HepG2 (cell line): ENCODE measurements at regions not wholly inside any gene's neighbourhood (a gene's known extent, or its start where the extent isn't known, plus 50 kb on each side); places are given as distances from the start of the nearest gene placed in this dataset.

Experiments
- ATAC-seq: fragments of 200-7000 bp; cut with Tn5 transposase; 3 replicates; pipeline ENCODE4 v1.9.1; 2020; ENCODE audit warnings: mild to moderate bottlenecking, moderate library complexity
- BruUV-seq: library from RNA; stranded (reverse); fragments of 400-500 nt; replicated peaks from 2 replicates; lab custom pipeline; 2021; lab: Mats Ljungman, UMichigan
- CTCF ChIA-PET: fragments of 300-600 bp; formaldehyde crosslinking; extraction: SDS; loops from one replicate; lab custom pipeline; 2021; ENCODE audit warnings: low total read pairs, inconsistent platforms, low intra/inter-chr PET ratio; lab: Yijun Ruan, JAX
- POLR2A ChIA-PET: fragments of 350-600 bp; sonication (Branson Sonifier 250); formaldehyde crosslinking; loops from one replicate; lab custom pipeline; 2020; ENCODE audit warnings: antibody characterized with exemption, inconsistent platforms; lab: Yijun Ruan, JAX
- DNase-seq: peaks from one replicate; pipeline ENCODE4 v3.0.0-alpha.2; 2015; ENCODE audit warnings: low spot score
- FAIRE-seq: peaks from 3 replicates; lab custom pipeline; 2011; peaks lifted over from hg19 to GRCh38; lab: Jason Lieb, UNC
- H2AFZ ChIP-seq: one replicate; pipeline ENCODE4 v1.6.1; 2011; ENCODE audit warnings: low read length, inconsistent platforms
- H3K27ac ChIP-seq: fragments of 300-600 bp; 3 replicates; pipeline ENCODE4 v1.8.0; 2011; ENCODE audit warnings: mixed run types, mild to moderate bottlenecking, mixed read lengths, low read length, inconsistent platforms; ENCODE audit not compliant: insufficient read depth; ENCODE audit errors: extremely low read length
- H3K27me3 ChIP-seq, 2 experiments: fragments of 200-600 bp in 1 of 2; 2 replicates in 1 of 2; 3 replicates in 1 of 2; pipeline versions ENCODE4 v1.6.0 to v1.8.0; 2011; ENCODE audit warnings: low read length in 2 of 2, mild to moderate bottlenecking in 2 of 2, moderate library complexity in 2 of 2, inconsistent platforms in 1 of 2; ENCODE audit not compliant: insufficient read depth in 2 of 2, control insufficient read depth in 1 of 2
- H3K36me3 ChIP-seq, 2 experiments: fragments of 200-600 bp in 1 of 2; replicated peaks in 1 of 2; 2 replicates in 1 of 2; 3 replicates in 1 of 2; pipeline versions ENCODE4 v1.5.1 to v1.8.0; 2011; ENCODE audit warnings: low read length in 2 of 2, inconsistent platforms in 1 of 2; ENCODE audit not compliant: insufficient read depth in 2 of 2, control insufficient read depth in 1 of 2
- H3K4me1 ChIP-seq: 2 replicates; pipeline ENCODE4 v1.5.1; 2012; ENCODE audit warnings: low read length, inconsistent platforms; ENCODE audit not compliant: insufficient read depth
- H3K4me2 ChIP-seq: 2 replicates; pipeline ENCODE4 v1.6.0; 2011; ENCODE audit warnings: low read depth, low read length, inconsistent platforms
- H3K4me3 ChIP-seq, 3 experiments: fragments of 200-600 bp in 1 of 3; sonication (generic), shearing (Covaris generic) in 1 of 3; replicated peaks in 1 of 3; 2 replicates each; pipeline ENCODE4 v1.5.1; 2011 to 2016; ENCODE audit warnings: low read length in 3 of 3, inconsistent platforms in 2 of 3, low read depth in 2 of 3, mild to moderate bottlenecking in 2 of 3, control low read depth in 1 of 3, mixed read lengths in 1 of 3; ENCODE audit not compliant: insufficient read depth in 1 of 3
- H3K79me2 ChIP-seq: one replicate; pipeline ENCODE4 v1.6.1; 2011; ENCODE audit warnings: low read length, inconsistent platforms; ENCODE audit not compliant: insufficient read depth
- H3K9ac ChIP-seq: 2 replicates; pipeline ENCODE4 v1.6.0; 2011; ENCODE audit warnings: mild to moderate bottlenecking, low read depth, low read length, inconsistent platforms; ENCODE audit not compliant: insufficient read depth
- H3K9me3 ChIP-seq: 2 replicates; pipeline ENCODE4 v1.5.1; 2012; ENCODE audit warnings: mild to moderate bottlenecking, low read length
- H4K20me1 ChIP-seq: 2 replicates; pipeline ENCODE4 v1.6.0; 2011; ENCODE audit warnings: inconsistent platforms, mild to moderate bottlenecking, low read length, moderate library complexity; ENCODE audit not compliant: insufficient read depth
- CBX2 ChIP-seq, 2 experiments: fragments of 200-600 bp in 1 of 2; sonication (generic); formaldehyde crosslinking in 1 of 2; IDR thresholded peaks; 2 replicates each; pipeline versions ENCODE4 v1.7.0 to v1.8.1; 2018 to 2022; ENCODE audit warnings: low read depth in 2 of 2, low read length in 1 of 2, mild to moderate bottlenecking in 1 of 2, missing genetic modification reagents in 1 of 2
- EED ChIP-seq: sonication (generic); formaldehyde crosslinking; IDR thresholded peaks from 2 replicates; pipeline ENCODE4 v1.5.0; 2020; ENCODE audit warnings: mild to moderate bottlenecking, missing genetic modification reagents
- ESRRA ChIP-seq: sonication (generic); formaldehyde crosslinking; IDR thresholded peaks from 2 replicates; pipeline ENCODE4 v1.5.1; 2020; ENCODE audit warnings: mild to moderate bottlenecking, low read depth, missing genetic modification reagents
- ETS1 ChIP-seq: sonication (generic); formaldehyde crosslinking; IDR thresholded peaks from 2 replicates; pipeline ENCODE4 v1.4.0; 2020; ENCODE audit warnings: missing genetic modification reagents
- FOXM1 ChIP-seq: sonication (generic); formaldehyde crosslinking; IDR thresholded peaks from 2 replicates; pipeline ENCODE4 v1.5.0; 2020; ENCODE audit warnings: missing genetic modification reagents
- GTF3A ChIP-seq: sonication (generic); formaldehyde crosslinking; conservative IDR thresholded peaks from 2 replicates; pipeline ENCODE4 v1.4.0; 2020; ENCODE audit warnings: mild to moderate bottlenecking, missing genetic modification reagents
- HMGXB4 ChIP-seq, 2 experiments: sonication (generic) in 1 of 2; formaldehyde crosslinking in 1 of 2; IDR thresholded peaks; 2 replicates each; pipeline versions ENCODE4 v1.4.0 to v1.6.1; 2018 to 2020; ENCODE audit warnings: missing genetic modification reagents in 2 of 2, borderline replicate concordance in 1 of 2, low read depth in 1 of 2, mild to moderate bottlenecking in 1 of 2, missing biosample characterization in 1 of 2
- MTF2 ChIP-seq: sonication (generic); formaldehyde crosslinking; IDR thresholded peaks from 2 replicates; pipeline ENCODE4 v1.5.0; 2020; ENCODE audit warnings: missing genetic modification reagents, borderline replicate concordance
- NONO ChIP-seq, 2 experiments: fragments of 450-650 bp in 1 of 2; sonication (generic) in 1 of 2; formaldehyde crosslinking in 1 of 2; IDR thresholded peaks in 1 of 2; conservative IDR thresholded peaks in 1 of 2; 2 replicates each; pipeline versions ENCODE4 v1.6.1 to v1.8.0; 2017 to 2022; ENCODE audit warnings: mild to moderate bottlenecking in 1 of 2, missing genetic modification reagents in 1 of 2, moderate library complexity in 1 of 2
- PBX2 ChIP-seq: IDR thresholded peaks from 2 replicates; pipeline ENCODE4 v1.6.1; 2016; ENCODE audit warnings: control low read depth
- POLR2AphosphoS5 ChIP-seq: IDR thresholded peaks from 2 replicates; pipeline ENCODE4 v1.6.1; 2012; ENCODE audit warnings: low read depth, low read length
- SMARCC2 ChIP-seq: fragments of 450-650 bp; IDR thresholded peaks from 2 replicates; pipeline ENCODE4 v1.6.1; 2017; ENCODE audit warnings: antibody characterized with exemption, mild to moderate bottlenecking
- SRF ChIP-seq: IDR thresholded peaks from 2 replicates; pipeline ENCODE4 v1.6.1; 2011; ENCODE audit warnings: mild to moderate bottlenecking, low read depth, low read length, moderate library complexity
- SRSF4 ChIP-seq: fragments of 200-400 bp; formaldehyde crosslinking; IDR thresholded peaks from one replicate; pipeline ENCODE4 v1.6.1; 2018; ENCODE audit warnings: mild to moderate bottlenecking, low read depth, low read length, moderate library complexity; ENCODE audit not compliant: poor library complexity, severe bottlenecking
- STAT5B ChIP-seq: sonication (generic); formaldehyde crosslinking; IDR thresholded peaks from 2 replicates; pipeline ENCODE4 v1.4.0; 2020; ENCODE audit warnings: missing genetic modification reagents
- TP53 ChIP-seq: sonication (generic); formaldehyde crosslinking; conservative IDR thresholded peaks from 2 replicates; pipeline ENCODE4 v1.4.0; 2020; ENCODE audit warnings: missing genetic modification reagents
- ZMYM4 ChIP-seq: sonication (generic); formaldehyde crosslinking; IDR thresholded peaks from 2 replicates; pipeline ENCODE4 v1.8.1; 2023; ENCODE audit warnings: mild to moderate bottlenecking, missing genetic modification reagents
- ZNF12 ChIP-seq: sonication (generic); formaldehyde crosslinking; IDR thresholded peaks from 2 replicates; pipeline ENCODE4 v1.5.0; 2020; ENCODE audit warnings: missing genetic modification reagents
- ZNF225 ChIP-seq: sonication (generic); formaldehyde crosslinking; IDR thresholded peaks from 2 replicates; pipeline ENCODE4 v1.4.0; 2020; ENCODE audit warnings: mild to moderate bottlenecking, missing genetic modification reagents
- ZSCAN9 ChIP-seq: IDR thresholded peaks from 2 replicates; pipeline ENCODE4 v1.6.1; 2016; ENCODE audit warnings: borderline replicate concordance
- WGBS: methylation state at CpG from one replicate; pipeline ENCODE4 v1.1.6; 2017; ENCODE audit warnings: low lambda C conversion rate; 5-methylcytosine and 5-hydroxymethylcytosine counted together
- in situ Hi-C: cut with HindIII; loops from 2 replicates; pipeline ENCODE4 v1.10.0; 2017; ENCODE audit warnings: low pct_unique_long_range_greater_than_20kb; ENCODE audit not compliant: extremely low pct_ligation_motif_present
- intact Hi-C: fragments of 100-400 bp; cut with micrococcal nuclease; formaldehyde crosslinking; loops from one replicate; pipeline ENCODE4 v1.10.0; 2022; ENCODE audit not compliant: unreplicated experiment

- no peak for TF ChIP-seq MTF2 (CRISPR knock-in tag)
- TF ChIP-seq TP53 (CRISPR knock-in tag) = no peak
- TF ChIP-seq STAT5B (CRISPR knock-in tag) = no peak
- TF ChIP-seq EED = no peak
- TF ChIP-seq ZNF225 = no peak
- no peak for TF ChIP-seq SRF
- no peak for TF ChIP-seq ESRRA
- TF ChIP-seq POLR2AphosphoS5 = no peak
Observed at GRCh38 chr2:58541511-58541910, 300.4 kb upstream of the FANCL start (continued).

GRCh38 chr2:58540681-58541080 lies 299.6 kb upstream of the FANCL start:
- POLR2A ChIA-PET = no interaction called here
- WGBS = 1% methylated on average over 4 of the region's 4 CpGs
- CTCF ChIA-PET = no interaction called here
- H3K9me3 ChIP-seq = no peaks in the 10 kb centered on the region
- H3K4me3 ChIP-seq = no peak overlapping the region
- no peak for TF ChIP-seq ETS1 (CRISPR knock-in tag)
- TF ChIP-seq ZMYM4 (CRISPR knock-in tag) = no peak
- TF ChIP-seq PBX2 = no peak
- TF ChIP-seq GTF3A = no peak
- TF ChIP-seq NONO (IDR thresholded peaks at IDR 0.05) = no peak
- no peak for TF ChIP-seq NONO (CRISPR knock-in tag; conservative IDR thresholded peaks at IDR 0.05)
- no peak for TF ChIP-seq FOXM1 (CRISPR knock-in tag)
- no peak for TF ChIP-seq ZSCAN9 (CRISPR knock-in tag)
- no peak for TF ChIP-seq SRSF4
- TF ChIP-seq ZNF12 (CRISPR knock-in tag) = no peak
- no peak for TF ChIP-seq CBX2 (IDR thresholded peaks at IDR 0.05; ENCODE audit: low read depth, low read length)
- no peak for TF ChIP-seq CBX2 (CRISPR knock-in tag; IDR thresholded peaks at IDR 0.05; ENCODE audit: low read depth)
- TF ChIP-seq HMGXB4 (CRISPR knock-in tag; IDR thresholded peaks at IDR 0.05; ENCODE audit: borderline replicate concordance in 1 of 2, low read depth in 1 of 2) = no peak
- no peak for TF ChIP-seq SMARCC2
- no peaks in the 10 kb centered on the region; a peak in 1 of 5 replicates for H3K27me3 ChIP-seq
- no peaks in the 10 kb centered on the region for H3K79me2 ChIP-seq
- intact Hi-C loops (no loop called here), in situ Hi-C loops (no loop called here)
- no peak overlapping the region for H3K27ac ChIP-seq
- DNase-seq (no peak), ATAC-seq (no peak), FAIRE-seq (no peak)
- H3K9ac ChIP-seq = no peak overlapping the region
- H2AFZ ChIP-seq = no peak overlapping the region
- no peak overlapping the region for H3K4me2 ChIP-seq
- H3K36me3 ChIP-seq = no peaks in the 10 kb centered on the region
- no TSS peak for BruUV-seq
- H4K20me1 ChIP-seq = no peaks in the 10 kb centered on the region
- no peaks in the 10 kb centered on the region for H3K4me1 ChIP-seq
